SK-N-SH (cell line): ENCODE measurements at regions not wholly inside any gene's neighbourhood (a gene's known extent, or its start where the extent isn't known, plus 50 kb on each side); places are given as distances from the start of the nearest gene placed in this dataset.

Source experiments
- CTCF ChIP-seq: fragments of 200-600 bp; sonication (generic); IDR thresholded peaks from 2 replicates; pipeline ENCODE4 v1.6.1; 2017; ENCODE audit warnings: antibody characterized with exemption, mild to moderate bottlenecking, moderate library complexity
- EP300 ChIP-seq, 2 experiments: IDR thresholded peaks; 2 replicates each; pipeline versions ENCODE4 v1.4.0 to v1.6.1; 2012; ENCODE audit warnings: borderline replicate concordance in 1 of 2, low read depth in 1 of 2, low read length in 1 of 2
- FOSL2 ChIP-seq: IDR thresholded peaks from 2 replicates; pipeline ENCODE4 v1.4.0; 2012; ENCODE audit warnings: low read depth, mild to moderate bottlenecking, moderate library complexity, borderline replicate concordance
- FOXM1 ChIP-seq: IDR thresholded peaks from 2 replicates; pipeline ENCODE4 v1.4.0; 2012; ENCODE audit warnings: low read depth, mild to moderate bottlenecking
- GABPA ChIP-seq: IDR thresholded peaks from 2 replicates; pipeline ENCODE4 v1.4.0; 2012; ENCODE audit warnings: low read depth, mild to moderate bottlenecking
- JUND ChIP-seq: IDR thresholded peaks from 2 replicates; pipeline ENCODE4 v1.4.0; 2012
- MEF2A ChIP-seq: IDR thresholded peaks from 2 replicates; pipeline ENCODE4 v1.4.0; 2012; ENCODE audit warnings: low read depth, borderline replicate concordance
- MXI1 ChIP-seq: IDR thresholded peaks from 2 replicates; pipeline ENCODE4 v1.6.1; 2012; ENCODE audit warnings: mild to moderate bottlenecking, low read depth, low read length, improper control_type of control experiment
- NFIC ChIP-seq: IDR thresholded peaks from 2 replicates; pipeline ENCODE4 v1.4.0; 2012; ENCODE audit warnings: borderline replicate concordance
- NRF1 ChIP-seq: IDR thresholded peaks from 2 replicates; pipeline ENCODE4 v1.6.1; 2012; ENCODE audit warnings: low read depth, mild to moderate bottlenecking, low read length
- PBX3 ChIP-seq: IDR thresholded peaks from 2 replicates; pipeline ENCODE4; 2012
- POLR2AphosphoS5 ChIP-seq: IDR thresholded peaks from 2 replicates; pipeline ENCODE4 v1.6.1; 2012; ENCODE audit warnings: low read depth, low read length
- RAD21 ChIP-seq: IDR thresholded peaks from 2 replicates; pipeline ENCODE4 v1.6.1; 2012; ENCODE audit warnings: mild to moderate bottlenecking, low read length
- REST ChIP-seq: IDR thresholded peaks from 2 replicates; pipeline ENCODE4 v1.6.1; 2012; ENCODE audit warnings: mild to moderate bottlenecking, low read depth, low read length, moderate library complexity
- RFX5 ChIP-seq: IDR thresholded peaks from 2 replicates; pipeline ENCODE4 v1.6.1; 2012; ENCODE audit warnings: mild to moderate bottlenecking, improper control_type of control experiment, low read length
- SIN3A ChIP-seq: IDR thresholded peaks from 2 replicates; pipeline ENCODE4 v1.6.1; 2012; ENCODE audit warnings: low read depth, mild to moderate bottlenecking, low read length, moderate library complexity, borderline replicate concordance
- TCF12 ChIP-seq: IDR thresholded peaks from 2 replicates; pipeline ENCODE4 v1.4.0; 2012
- USF2 ChIP-seq: fragments of 150-350 bp; IDR thresholded peaks from 2 replicates; pipeline ENCODE4 v1.6.1; 2017; ENCODE audit warnings: antibody characterized with exemption, low read length, low read depth, borderline replicate concordance
- ZBTB33 ChIP-seq: IDR thresholded peaks from 2 replicates; pipeline ENCODE4 v1.4.0; 2012; ENCODE audit warnings: low read depth, borderline replicate concordance

GRCh38 chr1:192524223-192524622, 51.4 kb upstream of the RGS1 start (continued):
- TF ChIP-seq SIN3A: no peak
- TF ChIP-seq FOXM1: no peak
- TF ChIP-seq CTCF: no peak
- peak in 1 of 2 experiments; percentile 62; a peak in 1 of 4 replicates for TF ChIP-seq EP300 (IDR thresholded peaks at IDR 0.05; ENCODE audit: borderline replicate concordance in 1 of 2, low read depth in 1 of 2, low read length in 1 of 2)
- TF ChIP-seq NRF1: no peak
- TF ChIP-seq TCF12: peak; percentile 43; the same call in 1 of the 2 replicates
- TF ChIP-seq USF2: no peak
- TF ChIP-seq FOSL2: peak; percentile 18; the same call in 1 of the 2 replicates
- no peak; the same call in 1 of the 2 replicates for TF ChIP-seq NFIC
- TF ChIP-seq REST: no peak
- no peak for TF ChIP-seq JUND
- TF ChIP-seq RFX5: no peak
- no peak for TF ChIP-seq GABPA
- TF ChIP-seq RAD21: no peak
- peak; percentile 90 for TF ChIP-seq MEF2A
- no peak for TF ChIP-seq POLR2AphosphoS5
- TF ChIP-seq MXI1: no peak
- no peak for TF ChIP-seq ZBTB33
- 0 out of 2 replicates have a peak, but pooled peaks have one; percentile 21 for TF ChIP-seq PBX3
